Gastroesophageal sphincter (tissue), 4 donors: ENCODE measurements at regions not wholly inside any gene's neighbourhood (a gene's known extent, or its start where the extent isn't known, plus 50 kb on each side); places are given as distances from the start of the nearest gene placed in this dataset.

ENCODE experiments used
- ATAC-seq: fragments of 150-250 bp; one replicate; pipeline ENCODE4 v1.9.1; 2016; ENCODE audit warnings: mild to moderate bottlenecking, moderate library complexity
- H3K27ac ChIP-seq, 4 donors: fragments of 200-600 bp; sonication (generic) in 3 of 4; 1 replicate in 3 of 4; 2 replicates in 1 of 4; pipeline ENCODE4 v1.5.1; 2016 to 2019
- H3K27me3 ChIP-seq: fragments of 200-600 bp; sonication (generic); one replicate; pipeline ENCODE4 v1.5.1; 2019
- H3K36me3 ChIP-seq, 2 donors: fragments of 200-600 bp; sonication (generic); one replicate each; pipeline ENCODE4 v1.5.1; 2019; ENCODE audit warnings: control low read depth in 1 of 2
- H3K4me1 ChIP-seq, 3 donors: fragments of 200-600 bp; sonication (generic); 1 replicate in 2 of 3; 2 replicates in 1 of 3; pipeline ENCODE4 v1.5.1; 2016 to 2019; ENCODE audit warnings: control low read depth in 2 of 3
- H3K4me3 ChIP-seq, 2 donors: fragments of 200-600 bp; sonication (generic); one replicate each; pipeline ENCODE4 v1.5.1; 2019; ENCODE audit warnings: mild to moderate bottlenecking in 1 of 2, moderate library complexity in 1 of 2
- H3K9me3 ChIP-seq, 3 donors: fragments of 200-600 bp; sonication (generic); one replicate each; pipeline ENCODE4 v1.5.1; 2017 to 2019; ENCODE audit warnings: control low read depth in 2 of 3
- EP300 ChIP-seq: sonication (generic); formaldehyde crosslinking; IDR thresholded peaks from one replicate; pipeline ENCODE4 v1.6.1; 2017; ENCODE audit warnings: antibody characterized with exemption, mild to moderate bottlenecking
- POLR2A ChIP-seq, 2 donors: fragments of 450-650 bp; IDR thresholded peaks; one replicate each; pipeline ENCODE4 v1.6.1; 2017; ENCODE audit warnings: antibody characterized with exemption in 2 of 2, mild to moderate bottlenecking in 2 of 2, moderate library complexity in 1 of 2
- POLR2AphosphoS5 ChIP-seq: sonication (generic); formaldehyde crosslinking; IDR thresholded peaks from one replicate; pipeline ENCODE4 v1.6.1; 2017; ENCODE audit warnings: antibody characterized with exemption
- WGBS, 2 donors: methylation state at CpG; one replicate each; pipeline ENCODE4 v1.1.5; 2018; ENCODE audit warnings: low coverage in 1 of 2; 5-methylcytosine and 5-hydroxymethylcytosine counted together
- TF ChIP-seq, protein P1 (sequence below), 4 experiments: fragments of 200-600 bp in 2 of 4; fragments of 450-650 bp in 2 of 4; sonication (generic) in 1 of 4; IDR thresholded peaks; one replicate each; pipeline ENCODE4 v1.5.1; 2017 to 2019; ENCODE audit warnings: antibody characterized with exemption in 4 of 4, mild to moderate bottlenecking in 2 of 4, moderate library complexity in 2 of 4

DNA sequence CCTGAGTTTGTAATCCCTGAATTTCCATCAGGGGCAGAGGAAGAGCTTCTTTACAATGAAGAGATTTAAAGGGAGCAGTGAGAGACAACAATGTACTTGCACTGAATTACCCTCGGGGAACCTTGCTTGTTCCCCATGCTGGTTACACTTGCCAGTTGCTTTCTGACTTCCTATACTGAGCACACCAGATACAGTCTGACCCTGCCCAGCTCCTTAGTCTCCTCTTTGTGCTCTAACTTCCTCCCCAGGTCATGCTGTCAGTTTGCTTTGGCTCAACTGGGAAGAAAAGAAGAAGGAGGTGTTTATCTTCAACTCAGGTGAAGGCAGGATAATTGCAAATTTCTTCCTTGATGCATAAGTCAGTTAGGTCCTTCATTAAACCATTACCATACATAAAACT, 658.4 kb downstream of the NYAP2 start:
- 22 to 45% methylated on average over 1 of the region's 1 CpG for WGBS, 2 donors
- no peak for TF ChIP-seq POLR2AphosphoS5
- TF ChIP-seq EP300, result no peak
- no peak for TF ChIP-seq POLR2A (IDR thresholded peaks at IDR 0.05)
- TF ChIP-seq, protein P1, sequence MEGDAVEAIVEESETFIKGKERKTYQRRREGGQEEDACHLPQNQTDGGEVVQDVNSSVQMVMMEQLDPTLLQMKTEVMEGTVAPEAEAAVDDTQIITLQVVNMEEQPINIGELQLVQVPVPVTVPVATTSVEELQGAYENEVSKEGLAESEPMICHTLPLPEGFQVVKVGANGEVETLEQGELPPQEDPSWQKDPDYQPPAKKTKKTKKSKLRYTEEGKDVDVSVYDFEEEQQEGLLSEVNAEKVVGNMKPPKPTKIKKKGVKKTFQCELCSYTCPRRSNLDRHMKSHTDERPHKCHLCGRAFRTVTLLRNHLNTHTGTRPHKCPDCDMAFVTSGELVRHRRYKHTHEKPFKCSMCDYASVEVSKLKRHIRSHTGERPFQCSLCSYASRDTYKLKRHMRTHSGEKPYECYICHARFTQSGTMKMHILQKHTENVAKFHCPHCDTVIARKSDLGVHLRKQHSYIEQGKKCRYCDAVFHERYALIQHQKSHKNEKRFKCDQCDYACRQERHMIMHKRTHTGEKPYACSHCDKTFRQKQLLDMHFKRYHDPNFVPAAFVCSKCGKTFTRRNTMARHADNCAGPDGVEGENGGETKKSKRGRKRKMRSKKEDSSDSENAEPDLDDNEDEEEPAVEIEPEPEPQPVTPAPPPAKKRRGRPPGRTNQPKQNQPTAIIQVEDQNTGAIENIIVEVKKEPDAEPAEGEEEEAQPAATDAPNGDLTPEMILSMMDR (IDR thresholded peaks at IDR 0.05), result no peak
- no peaks in the 10 kb centered on the region for H3K36me3 ChIP-seq
- H3K27me3 ChIP-seq, result no peaks in the 10 kb centered on the region
- H3K27ac ChIP-seq, result no peak overlapping the region
- ATAC-seq, result no peak
- no peaks in the 10 kb centered on the region for H3K9me3 ChIP-seq
- H3K4me3 ChIP-seq, result no peak overlapping the region
- no peaks in the 10 kb centered on the region for H3K4me1 ChIP-seq

DNA sequence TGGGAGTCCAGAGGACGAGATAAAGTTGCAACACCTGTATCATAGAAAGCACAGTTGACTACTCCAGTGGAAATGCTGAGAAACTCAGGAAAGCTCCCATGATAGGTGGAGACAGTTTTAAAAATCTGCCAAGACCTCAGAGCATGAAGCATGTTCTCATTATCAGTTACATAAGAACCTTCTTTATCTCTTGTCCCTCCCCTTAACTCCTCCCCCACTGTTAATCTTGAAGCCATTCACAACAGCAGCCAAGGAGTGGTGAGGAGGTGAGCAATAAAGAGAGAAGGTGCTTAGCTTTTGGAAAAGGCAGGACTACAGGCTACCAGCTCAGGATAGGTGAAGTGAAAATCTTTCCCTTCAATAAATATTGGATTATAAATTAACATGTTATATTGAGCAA, 657.9 kb downstream of the NYAP2 start:
- ATAC-seq, result no peak
- no peaks in the 10 kb centered on the region for H3K27me3 ChIP-seq
- H3K4me1 ChIP-seq, result no peaks in the 10 kb centered on the region
- WGBS, 2 donors, result 56% methylated on average over 1 of the region's 1 CpG; no CpG with 5 or more reads in 1 of the 2 donors
- H3K4me3 ChIP-seq, result no peak overlapping the region
- no peaks in the 10 kb centered on the region for H3K9me3 ChIP-seq
- no peaks in the 10 kb centered on the region for H3K36me3 ChIP-seq
- no peak overlapping the region for H3K27ac ChIP-seq
- no peak for TF ChIP-seq POLR2AphosphoS5

DNA sequence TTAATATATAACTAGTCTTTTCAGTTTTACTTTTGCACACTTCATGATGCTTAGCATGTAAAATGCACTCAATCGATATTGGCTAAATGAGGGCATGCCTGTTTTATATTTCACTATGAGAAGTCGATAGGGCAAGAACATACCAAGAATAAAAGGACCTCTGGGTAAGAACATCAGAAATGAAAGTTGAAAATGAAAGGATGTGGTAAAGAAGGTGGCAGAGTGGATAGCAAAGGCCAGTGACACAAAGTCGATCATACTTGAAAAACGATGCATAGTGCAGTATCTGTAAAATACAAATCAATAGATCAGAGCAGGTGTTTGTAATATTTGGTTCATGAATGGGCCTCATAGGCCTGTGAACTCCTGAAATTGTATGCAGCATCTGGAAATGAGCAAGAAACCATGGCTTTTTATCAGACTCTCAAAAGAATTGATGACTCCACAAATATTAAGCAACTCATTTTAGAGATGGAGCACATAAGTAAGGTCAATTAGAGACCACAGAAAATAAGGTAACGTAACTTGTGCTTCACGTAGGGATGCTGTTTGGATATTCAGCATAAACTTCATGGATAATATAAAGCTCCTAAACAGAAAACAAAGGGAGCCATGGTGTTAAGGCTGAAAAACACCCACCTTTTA, 653.4 kb downstream of the NYAP2 start:
- Histone ChIP-seq H3K27ac (no peak overlapping the region), H3K4me1 (no peaks in the 10 kb centered on the region), H3K27me3 (no peaks in the 10 kb centered on the region), H3K36me3 (no peaks in the 10 kb centered on the region), H3K4me3 (no peak overlapping the region), H3K9me3 (no peaks in the 10 kb centered on the region)
- WGBS, 2 donors, result 89 to 98% methylated on average over 6 of the region's 6 CpGs
- TF ChIP-seq, protein P1 (IDR thresholded peaks at IDR 0.05), result no peak
- TF ChIP-seq POLR2A (IDR thresholded peaks at IDR 0.05), result no peak
- no peak for ATAC-seq

DNA sequence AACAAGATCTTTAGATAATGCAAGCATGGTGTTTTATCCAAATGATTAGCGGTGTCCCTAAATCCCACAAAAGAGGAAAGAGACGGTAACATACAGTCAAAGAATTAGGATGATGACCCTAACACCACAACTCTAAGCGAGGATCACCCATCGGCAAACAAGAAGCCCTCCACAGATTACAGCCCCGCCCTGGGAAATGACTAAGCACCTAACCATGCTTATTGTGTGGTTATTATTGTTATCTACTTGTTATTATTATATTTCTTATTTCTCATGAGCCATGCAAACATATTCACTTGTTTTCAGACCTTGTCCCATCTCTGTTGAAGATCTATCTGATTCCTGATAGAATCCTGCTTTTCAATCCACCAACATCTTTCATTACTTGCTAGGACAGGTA, 651.3 kb downstream of the NYAP2 start:
- no peak overlapping the region for H3K4me3 ChIP-seq
- TF ChIP-seq POLR2AphosphoS5 (no peak), EP300 (no peak), POLR2A (IDR thresholded peaks at IDR 0.05) (no peak)
- TF ChIP-seq, protein P1 (IDR thresholded peaks at IDR 0.05), result no peak
- H3K36me3 ChIP-seq, result no peaks in the 10 kb centered on the region
- WGBS, 2 donors, result 86 to 93% methylated on average over 5 of the region's 5 CpGs
- H3K27ac ChIP-seq, result no peak overlapping the region
- H3K9me3 ChIP-seq, result no peaks in the 10 kb centered on the region
- H3K27me3 ChIP-seq, result no peaks in the 10 kb centered on the region
- ATAC-seq, result no peak
- H3K4me1 ChIP-seq, result no peaks in the 10 kb centered on the region

DNA sequence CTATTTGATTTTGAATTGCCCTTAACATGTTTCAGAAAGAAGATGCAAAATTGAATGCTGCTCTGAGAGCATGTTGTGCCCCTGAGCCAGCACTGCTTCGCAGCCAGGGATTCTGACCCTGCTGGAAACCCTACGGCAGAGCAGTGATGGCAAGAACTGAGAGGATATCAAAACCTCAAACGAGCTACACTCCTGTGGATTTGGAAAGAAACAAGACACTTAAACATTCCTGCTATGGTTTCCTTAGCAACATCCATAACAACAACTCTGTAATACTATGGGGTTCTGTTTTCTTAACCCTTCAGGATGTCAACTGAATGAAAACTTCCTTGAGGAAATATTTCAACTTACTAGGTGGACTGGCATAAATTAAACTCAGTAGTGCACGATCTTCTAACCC, 649.1 kb downstream of the NYAP2 start:
- no peak for ATAC-seq
- Histone ChIP-seq H3K36me3 (no peaks in the 10 kb centered on the region), H3K4me3 (no peak overlapping the region), H3K27me3 (no peaks in the 10 kb centered on the region), H3K4me1 (no peaks in the 10 kb centered on the region), H3K27ac (no peak overlapping the region), H3K9me3 (no peaks in the 10 kb centered on the region)
- TF ChIP-seq EP300 (no peak), POLR2A (IDR thresholded peaks at IDR 0.05) (no peak), POLR2AphosphoS5 (no peak)
- TF ChIP-seq, protein P1 (IDR thresholded peaks at IDR 0.05), result no peak
- WGBS, 2 donors, result 12 to 23% methylated on average over 4 of the region's 4 CpGs
